Ovary (tissue), 3 donors: ENCODE measurements at regions not wholly inside any gene's neighbourhood (a gene's known extent, or its start where the extent isn't known, plus 50 kb on each side); places are given as distances from the start of the nearest gene placed in this dataset.

Source experiments
- POLR2A ChIP-seq: fragments of 450-650 bp; IDR thresholded peaks from one replicate; pipeline ENCODE4 v1.6.1; 2017; ENCODE audit warnings: antibody characterized with exemption, mild to moderate bottlenecking, moderate library complexity
- TF ChIP-seq, protein P1 (sequence below), 3 donors: fragments of 450-650 bp in 2 of 3; fragments of 200-600 bp in 1 of 3; IDR thresholded peaks; one replicate each; pipeline versions ENCODE4 v1.5.1 to v1.8.0; 2016 to 2022; ENCODE audit warnings: antibody characterized with exemption in 3 of 3, mild to moderate bottlenecking in 1 of 3
- donor health status: DM: no; HTN: no; CAD: no.

DNA sequence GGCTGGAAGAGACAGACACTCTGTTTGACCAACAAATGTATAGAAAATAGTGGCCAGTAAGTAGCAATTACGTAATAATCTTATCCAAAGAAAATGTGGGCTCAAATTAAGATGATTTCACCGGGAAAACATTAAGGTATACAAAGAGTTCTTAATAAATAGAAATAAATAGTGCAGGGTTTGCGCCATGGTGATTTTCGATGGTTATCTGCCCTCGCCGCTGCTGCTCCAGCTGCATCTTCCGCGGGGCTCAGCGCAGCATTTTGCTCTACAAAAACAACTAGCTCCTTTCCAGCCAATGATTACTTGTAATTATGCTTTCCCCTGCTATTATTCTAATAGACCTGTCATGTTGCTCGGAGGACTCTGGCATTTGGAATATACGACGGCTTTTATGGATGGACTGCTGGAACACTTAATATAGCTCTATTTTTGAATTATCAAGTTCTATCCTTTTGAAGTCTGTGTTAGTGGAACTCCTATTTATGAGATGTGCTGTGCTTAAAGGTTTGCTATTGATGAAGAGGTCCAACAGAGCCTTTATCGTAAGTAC is 103.8 kb downstream of the BUB3 start:
- TF ChIP-seq, protein P1, sequence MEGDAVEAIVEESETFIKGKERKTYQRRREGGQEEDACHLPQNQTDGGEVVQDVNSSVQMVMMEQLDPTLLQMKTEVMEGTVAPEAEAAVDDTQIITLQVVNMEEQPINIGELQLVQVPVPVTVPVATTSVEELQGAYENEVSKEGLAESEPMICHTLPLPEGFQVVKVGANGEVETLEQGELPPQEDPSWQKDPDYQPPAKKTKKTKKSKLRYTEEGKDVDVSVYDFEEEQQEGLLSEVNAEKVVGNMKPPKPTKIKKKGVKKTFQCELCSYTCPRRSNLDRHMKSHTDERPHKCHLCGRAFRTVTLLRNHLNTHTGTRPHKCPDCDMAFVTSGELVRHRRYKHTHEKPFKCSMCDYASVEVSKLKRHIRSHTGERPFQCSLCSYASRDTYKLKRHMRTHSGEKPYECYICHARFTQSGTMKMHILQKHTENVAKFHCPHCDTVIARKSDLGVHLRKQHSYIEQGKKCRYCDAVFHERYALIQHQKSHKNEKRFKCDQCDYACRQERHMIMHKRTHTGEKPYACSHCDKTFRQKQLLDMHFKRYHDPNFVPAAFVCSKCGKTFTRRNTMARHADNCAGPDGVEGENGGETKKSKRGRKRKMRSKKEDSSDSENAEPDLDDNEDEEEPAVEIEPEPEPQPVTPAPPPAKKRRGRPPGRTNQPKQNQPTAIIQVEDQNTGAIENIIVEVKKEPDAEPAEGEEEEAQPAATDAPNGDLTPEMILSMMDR (IDR thresholded peaks at IDR 0.05): no peak
- TF ChIP-seq POLR2A: no peak
